Dendritic cell treated with granulocyte-macrophage colony-stimulating factor and Interleukin-4, amounts not matched to agents 40 ng/mL and 50 ng/mL, for 4 days (primary cell): ENCODE measurements at regions not wholly inside any gene's neighbourhood (a gene's known extent, or its start where the extent isn't known, plus 50 kb on each side); places are given as distances from the start of the nearest gene placed in this dataset.

Experiments
- H3K27ac Mint-ChIP-seq: one replicate; pipeline ENCODE4 v1.8.0; 2022; ENCODE audit warnings: mild to moderate bottlenecking, mixed read lengths
- H3K27me3 Mint-ChIP-seq: one replicate; pipeline ENCODE4 v1.8.0; 2022; ENCODE audit warnings: mild to moderate bottlenecking, mixed read lengths
- H3K36me3 Mint-ChIP-seq: one replicate; pipeline ENCODE4 v1.8.0; 2022; ENCODE audit warnings: low read depth, mixed read lengths
- H3K4me1 Mint-ChIP-seq: one replicate; pipeline ENCODE4 v1.8.0; 2022; ENCODE audit warnings: low read depth, mixed read lengths
- H3K4me3 Mint-ChIP-seq: one replicate; pipeline ENCODE4 v1.8.0; 2022; ENCODE audit warnings: mild to moderate bottlenecking, moderate library complexity, mixed read lengths
- H3K9me3 Mint-ChIP-seq: one replicate; pipeline ENCODE4 v1.8.0; 2022; ENCODE audit warnings: mixed read lengths
- intact Hi-C: fragments of 100-400 bp; cut with micrococcal nuclease; formaldehyde crosslinking; loops from one replicate; pipeline ENCODE4 v1.15.0; 2022

- H3K27ac Mint-ChIP-seq = no peak overlapping the region
- intact Hi-C loops = no loop called here
- no peak overlapping the region for H3K4me3 Mint-ChIP-seq
- no peaks in the 10 kb centered on the region for H3K36me3 Mint-ChIP-seq
- peaks cover 17% of the 10 kb centered on the region for H3K9me3 Mint-ChIP-seq
- H3K4me1 Mint-ChIP-seq = no peaks in the 10 kb centered on the region
- H3K27me3 Mint-ChIP-seq = no peaks in the 10 kb centered on the region
These were observed 234.4 kb upstream of the CLEC14A start for GRCh38 chr14:38490273-38490672.

GRCh38 chr14:38485026-38485425 lies 229.1 kb upstream of the CLEC14A start:
- Mint-ChIP-seq H3K4me1 (no peaks in the 10 kb centered on the region), H3K27ac (no peak overlapping the region), H3K4me3 (no peak overlapping the region), H3K27me3 (no peaks in the 10 kb centered on the region), H3K9me3 (peaks cover 24% of the 10 kb centered on the region), H3K36me3 (no peaks in the 10 kb centered on the region)
- intact Hi-C loops = no loop called here

GRCh38 chr14:38481952-38482678 lies 226.2 kb upstream of the CLEC14A start:
- intact Hi-C loops = no loop called here
- Mint-ChIP-seq H3K27me3 (no peaks in the 10 kb centered on the region), H3K4me3 (no peak overlapping the region), H3K9me3 (peaks cover 45% of the 10 kb centered on the region), H3K36me3 (no peaks in the 10 kb centered on the region), H3K4me1 (no peaks in the 10 kb centered on the region), H3K27ac (no peak overlapping the region)

GRCh38 chr14:38469156-38469555 lies 213.3 kb upstream of the CLEC14A start:
- Mint-ChIP-seq H3K27ac (no peak overlapping the region), H3K4me1 (no peaks in the 10 kb centered on the region), H3K4me3 (no peak overlapping the region), H3K9me3 (peaks cover 43% of the 10 kb centered on the region), H3K36me3 (no peaks in the 10 kb centered on the region), H3K27me3 (no peaks in the 10 kb centered on the region)
- intact Hi-C loops = no loop called here

- Mint-ChIP-seq H3K4me1 (no peaks in the 10 kb centered on the region), H3K4me3 (no peak overlapping the region), H3K27ac (no peak overlapping the region), H3K36me3 (no peaks in the 10 kb centered on the region), H3K9me3 (peaks cover 23% of the 10 kb centered on the region), H3K27me3 (no peaks in the 10 kb centered on the region)
- intact Hi-C loops = no loop called here
These were observed 186.3 kb upstream of the CLEC14A start for GRCh38 chr14:38442208-38442607.

- no peaks in the 10 kb centered on the region for H3K36me3 Mint-ChIP-seq
- H3K27me3 Mint-ChIP-seq = no peaks in the 10 kb centered on the region
These were observed 176.3 kb upstream of the CLEC14A start for GRCh38 chr14:38432186-38432585.

GRCh38 chr14:38431156-38431555 lies 175.3 kb upstream of the CLEC14A start:
- Mint-ChIP-seq H3K4me1 (no peaks in the 10 kb centered on the region), H3K27ac (no peak overlapping the region), H3K36me3 (no peaks in the 10 kb centered on the region), H3K9me3 (no peaks in the 10 kb centered on the region), H3K27me3 (no peaks in the 10 kb centered on the region), H3K4me3 (no peak overlapping the region)
- intact Hi-C loops = no loop called here

More at GRCh38 chr14:38432186-38432585, 176.3 kb upstream of the CLEC14A start:
- no peaks in the 10 kb centered on the region for H3K4me1 Mint-ChIP-seq
- no peak overlapping the region for H3K4me3 Mint-ChIP-seq
- no peaks in the 10 kb centered on the region for H3K9me3 Mint-ChIP-seq
- intact Hi-C loops = no loop called here
- H3K27ac Mint-ChIP-seq = no peak overlapping the region

GRCh38 chr14:38430522-38430921 lies 174.6 kb upstream of the CLEC14A start:
- H3K9me3 Mint-ChIP-seq = peaks cover 5% of the 10 kb centered on the region
- intact Hi-C loops = no loop called here
- no peaks in the 10 kb centered on the region for H3K4me1 Mint-ChIP-seq
- H3K36me3 Mint-ChIP-seq = no peaks in the 10 kb centered on the region
- H3K27me3 Mint-ChIP-seq = no peaks in the 10 kb centered on the region
- no peak overlapping the region for H3K4me3 Mint-ChIP-seq
- H3K27ac Mint-ChIP-seq = no peak overlapping the region

- Mint-ChIP-seq H3K4me3 (no peak overlapping the region), H3K27ac (no peak overlapping the region), H3K4me1 (no peaks in the 10 kb centered on the region)
These were observed 169.6 kb upstream of the CLEC14A start for GRCh38 chr14:38425324-38425976.

GRCh38 chr14:38420048-38420447 lies 164.2 kb upstream of the CLEC14A start:
- no peaks in the 10 kb centered on the region for H3K36me3 Mint-ChIP-seq
- intact Hi-C loops = no loop called here
- no peaks in the 10 kb centered on the region for H3K4me1 Mint-ChIP-seq
- H3K27ac Mint-ChIP-seq = no peak overlapping the region
- no peaks in the 10 kb centered on the region for H3K27me3 Mint-ChIP-seq
- H3K4me3 Mint-ChIP-seq = no peak overlapping the region
- H3K9me3 Mint-ChIP-seq = peaks cover 23% of the 10 kb centered on the region

More at GRCh38 chr14:38425324-38425976, 169.6 kb upstream of the CLEC14A start:
- Mint-ChIP-seq H3K36me3 (no peaks in the 10 kb centered on the region), H3K9me3 (peaks cover 32% of the 10 kb centered on the region), H3K27me3 (no peaks in the 10 kb centered on the region)
- intact Hi-C loops = no loop called here

- Mint-ChIP-seq H3K9me3 (peaks cover 19% of the 10 kb centered on the region), H3K36me3 (no peaks in the 10 kb centered on the region), H3K27ac (no peak overlapping the region), H3K27me3 (no peaks in the 10 kb centered on the region), H3K4me3 (no peak overlapping the region), H3K4me1 (no peaks in the 10 kb centered on the region)
- intact Hi-C loops = no loop called here
These were observed 163.7 kb upstream of the CLEC14A start for GRCh38 chr14:38419579-38419978.

- intact Hi-C loops = no loop called here
- peaks cover 28% of the 10 kb centered on the region for H3K9me3 Mint-ChIP-seq
- no peaks in the 10 kb centered on the region for H3K36me3 Mint-ChIP-seq
- no peaks in the 10 kb centered on the region for H3K4me1 Mint-ChIP-seq
- H3K4me3 Mint-ChIP-seq = no peak overlapping the region
- H3K27ac Mint-ChIP-seq = no peak overlapping the region
- no peaks in the 10 kb centered on the region for H3K27me3 Mint-ChIP-seq
These were observed 156.8 kb upstream of the CLEC14A start for GRCh38 chr14:38412654-38413053.

GRCh38 chr14:38410442-38410841 lies 154.5 kb upstream of the CLEC14A start:
- Mint-ChIP-seq H3K27ac (no peak overlapping the region), H3K27me3 (no peaks in the 10 kb centered on the region), H3K9me3 (peaks cover 28% of the 10 kb centered on the region), H3K36me3 (no peaks in the 10 kb centered on the region), H3K4me1 (no peaks in the 10 kb centered on the region), H3K4me3 (no peak overlapping the region)
- intact Hi-C loops = no loop called here

- no peaks in the 10 kb centered on the region for H3K36me3 Mint-ChIP-seq
- intact Hi-C loops = no loop called here
- no peak overlapping the region for H3K4me3 Mint-ChIP-seq
- no peaks in the 10 kb centered on the region for H3K27me3 Mint-ChIP-seq
- H3K4me1 Mint-ChIP-seq = no peaks in the 10 kb centered on the region
- peaks cover 23% of the 10 kb centered on the region for H3K9me3 Mint-ChIP-seq
- no peak overlapping the region for H3K27ac Mint-ChIP-seq
These were observed 153.3 kb upstream of the CLEC14A start for GRCh38 chr14:38409071-38409705.
